Right lobe of liver (tissue), 6 donors: ENCODE measurements at regions not wholly inside any gene's neighbourhood (a gene's known extent, or its start where the extent isn't known, plus 50 kb on each side); places are given as distances from the start of the nearest gene placed in this dataset.
A peak's percentile ranks its signal among the peaks of the same experiment; 100 is the strongest.

Experiments
- ATAC-seq, 4 donors: fragments of 200-7000 bp; cut with Tn5 transposase; one replicate each; pipeline ENCODE4 v1.9.1; 2020; ENCODE audit warnings: mild to moderate bottlenecking in 4 of 4, moderate library complexity in 4 of 4
- DNase-seq, 3 donors: peaks; one replicate each; pipeline ENCODE4 v3.0.0-alpha.2; 2020
- H3K27ac ChIP-seq, 3 donors: fragments of 200-600 bp; one replicate each; pipeline ENCODE4 v1.8.0; 2022
- H3K27me3 ChIP-seq, 2 donors: fragments of 200-600 bp; one replicate each; pipeline ENCODE4 v1.8.0; 2022
- H3K36me3 ChIP-seq, 4 donors: fragments of 200-600 bp; sonication (generic) in 1 of 4; one replicate each; pipeline versions ENCODE4 v1.5.1 to v1.8.0; 2017 to 2022; ENCODE audit warnings: control low read depth in 1 of 4
- H3K4me1 ChIP-seq, 4 donors: fragments of 200-600 bp; sonication (generic) in 1 of 4; one replicate each; pipeline versions ENCODE4 v1.5.1 to v1.8.0; 2017 to 2022; ENCODE audit warnings: control low read depth in 1 of 4
- H3K4me3 ChIP-seq, 3 donors: fragments of 200-600 bp; one replicate each; pipeline ENCODE4 v1.8.0; 2022
- H3K9me3 ChIP-seq, 4 donors: fragments of 200-600 bp; sonication (generic) in 1 of 4; one replicate each; pipeline versions ENCODE4 v1.5.1 to v1.8.0; 2017 to 2022; ENCODE audit warnings: control low read depth in 1 of 4
- CTCF ChIP-seq, 4 donors: fragments of 200-600 bp in 3 of 4; fragments of 450-650 bp in 1 of 4; IDR thresholded peaks; one replicate each; pipeline versions ENCODE4 v1.5.1 to v1.8.0; 2016 to 2022; ENCODE audit warnings: antibody characterized with exemption in 4 of 4, mild to moderate bottlenecking in 2 of 4
- POLR2A ChIP-seq: fragments of 450-650 bp; IDR thresholded peaks from one replicate; pipeline ENCODE4 v1.6.1; 2017; ENCODE audit warnings: antibody characterized with exemption, mild to moderate bottlenecking
- WGBS: methylation state at CpG from one replicate; pipeline ENCODE4 v1.1.6; 2018; ENCODE audit warnings: low coverage, low lambda C conversion rate; ENCODE audit not compliant: insufficient coverage; ENCODE audit errors: missing lambda C conversion rate; 5-methylcytosine and 5-hydroxymethylcytosine counted together
- intact Hi-C, 2 donors: fragments of 100-400 bp; cut with DNase I; formaldehyde crosslinking; loops; one replicate each; pipeline versions ENCODE4 v1.11.2 to v1.14.1; 2022
- donor health status: DM: no; HTN: yes; CAD: no.
- donor health status: DM: no; HTN: no; CAD: no.
- donor health status: DM: no; HTN: no; CAD: no.
- donor health status: DM: no; HTN: yes; CAD: no.
- donor health status: DM: no; HTN: yes; CAD: no.

DNA sequence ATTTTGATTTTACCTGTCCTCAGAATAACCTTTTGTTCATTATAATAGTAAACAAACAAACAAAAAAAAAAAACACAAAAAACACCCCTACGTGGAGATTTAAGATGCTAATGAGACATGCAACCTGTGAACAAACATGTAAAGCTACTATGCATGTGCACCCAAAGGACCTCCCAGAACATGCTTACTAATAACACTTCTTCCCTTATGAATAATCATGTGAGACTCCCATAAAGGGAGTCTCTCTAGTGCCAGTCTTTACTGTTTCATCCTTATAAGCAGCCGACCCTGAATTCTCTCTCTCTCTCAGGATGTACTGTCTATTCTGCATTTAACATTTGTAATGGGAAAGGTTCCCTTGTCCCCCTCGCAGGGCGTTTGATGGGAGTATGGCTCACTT lies 1051.1 kb downstream of the PCDH17 start:
- intact Hi-C loops: no loop called here
- Histone ChIP-seq H3K36me3 (no peaks in the 10 kb centered on the region), H3K4me3 (no peak overlapping the region), H3K27me3 (no peaks in the 10 kb centered on the region), H3K4me1 (no peaks in the 10 kb centered on the region), H3K9me3 (no peaks in the 10 kb centered on the region), H3K27ac (no peak overlapping the region)
- TF ChIP-seq CTCF (IDR thresholded peaks at IDR 0.05) (no peak), POLR2A (no peak)
- DNase-seq (no peak), ATAC-seq (no peak)
- 51% methylated on average over 4 of the region's 4 CpGs for WGBS

- TF ChIP-seq CTCF (IDR thresholded peaks at IDR 0.05): no peak
- H3K27me3 ChIP-seq: no peaks in the 10 kb centered on the region
- no peaks in the 10 kb centered on the region for H3K36me3 ChIP-seq
- intact Hi-C loops: no loop called here
- no peaks in the 10 kb centered on the region for H3K4me1 ChIP-seq
- no peaks in the 10 kb centered on the region for H3K9me3 ChIP-seq
- DNase-seq: no peak
- H3K4me3 ChIP-seq: no peak overlapping the region
- WGBS: 55% methylated on average over 2 of the region's 2 CpGs
- no peak overlapping the region for H3K27ac ChIP-seq
- no peak for ATAC-seq
Observed at GRCh38 chr13:58687148-58687547, 1055.6 kb downstream of the PCDH17 start.

DNA sequence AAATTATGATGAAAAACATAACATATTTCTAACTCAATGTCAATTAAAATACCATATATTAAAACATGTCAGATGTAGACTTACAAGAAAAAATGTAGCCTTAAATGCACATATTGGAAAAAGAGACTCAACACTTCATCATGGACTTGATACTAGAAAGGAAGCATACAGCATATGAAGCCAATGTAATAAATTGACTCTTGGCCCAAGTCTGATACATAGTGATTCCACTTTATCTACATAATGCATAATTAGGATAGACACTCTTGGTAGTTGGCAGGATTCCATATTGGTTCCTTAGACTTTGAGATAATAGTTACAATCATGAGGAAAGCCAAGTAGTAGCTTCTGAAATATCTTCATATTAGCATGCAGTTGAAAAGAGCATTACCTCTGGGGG lies 1067.0 kb downstream of the PCDH17 start:
- Histone ChIP-seq H3K27ac (no peak overlapping the region), H3K36me3 (no peaks in the 10 kb centered on the region), H3K4me3 (no peak overlapping the region), H3K9me3 (no peaks in the 10 kb centered on the region), H3K27me3 (no peaks in the 10 kb centered on the region), H3K4me1 (no peaks in the 10 kb centered on the region)
- TF ChIP-seq CTCF (IDR thresholded peaks at IDR 0.05) (no peak), POLR2A (no peak)
- ATAC-seq (no peak), DNase-seq (no peak)
- intact Hi-C loops: no loop called here

DNA sequence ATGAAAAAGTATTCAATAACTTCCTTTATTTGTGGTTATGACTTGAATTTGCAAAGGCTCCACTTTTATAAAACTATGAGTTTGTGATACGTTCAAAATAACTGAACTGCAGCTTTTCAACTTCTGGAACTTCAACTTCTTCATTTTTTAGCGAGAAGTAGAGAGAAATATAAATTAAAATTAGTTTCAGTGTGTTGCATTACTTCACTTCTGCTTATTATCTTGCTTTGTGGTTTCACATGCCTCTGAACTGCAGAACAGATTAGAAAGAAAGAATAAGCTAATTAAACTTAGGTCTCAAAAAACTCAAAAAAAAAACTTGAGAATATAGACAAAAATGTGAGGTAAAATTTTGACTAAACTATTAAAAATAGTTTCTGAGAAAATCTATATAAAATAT lies 1073.4 kb downstream of the PCDH17 start:
- DNase-seq (no peak), ATAC-seq (peak in 1 of 4 donors; percentile 16)
- no peaks in the 10 kb centered on the region for H3K27me3 ChIP-seq
- H3K4me1 ChIP-seq: no peaks in the 10 kb centered on the region
- H3K9me3 ChIP-seq: no peaks in the 10 kb centered on the region
- H3K27ac ChIP-seq: no peak overlapping the region
- TF ChIP-seq POLR2A (no peak), CTCF (IDR thresholded peaks at IDR 0.05) (no peak)
- H3K4me3 ChIP-seq: no peak overlapping the region
- WGBS: 24% methylated on average over 2 of the region's 2 CpGs
- intact Hi-C loops: loop anchor here in 1 of 2 donors (5.0 kb wide), 1 partner anchor 48 kb away; no protein-coding TSS in a partner anchor
- no peaks in the 10 kb centered on the region for H3K36me3 ChIP-seq

DNA sequence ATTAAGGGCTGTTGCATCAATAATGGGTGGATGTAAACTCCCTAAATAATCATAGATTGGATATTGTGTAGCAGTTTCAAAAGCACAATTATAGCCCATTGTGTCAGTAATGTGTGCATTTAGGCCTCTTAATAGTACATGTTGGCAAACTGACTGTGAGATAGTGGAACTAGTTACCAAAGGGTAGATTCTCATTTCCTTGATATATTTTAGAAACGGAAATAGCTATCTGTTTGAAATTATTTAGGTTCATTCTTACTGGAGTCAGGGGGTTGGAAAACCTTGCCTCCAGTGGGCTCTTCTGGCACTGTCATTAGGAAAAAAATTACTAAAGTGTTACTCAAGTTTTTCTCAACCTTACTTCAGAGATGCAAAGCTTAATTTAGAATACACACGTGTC lies 1074.9 kb downstream of the PCDH17 start:
- intact Hi-C loops: loop anchor here in 1 of 2 donors (5.0 kb wide), 1 partner anchor 49 kb away; no protein-coding TSS in a partner anchor
- Histone ChIP-seq H3K36me3 (no peaks in the 10 kb centered on the region), H3K4me3 (no peak overlapping the region), H3K4me1 (no peaks in the 10 kb centered on the region), H3K9me3 (no peaks in the 10 kb centered on the region), H3K27ac (no peak overlapping the region), H3K27me3 (no peaks in the 10 kb centered on the region)
- TF ChIP-seq POLR2A: no peak
- no peak for TF ChIP-seq CTCF (IDR thresholded peaks at IDR 0.05)
- no peak for DNase-seq
- no peak for ATAC-seq
- WGBS: 32% methylated on average over 2 of the region's 2 CpGs
